Activated CD8-positive, alpha-beta memory T cell treated with anti-CD3 and anti-CD28 coated beads, Interleukin-2, amount 50 U/mL, for 1 hour (primary cell): ENCODE measurements at regions not wholly inside any gene's neighbourhood (a gene's known extent, or its start where the extent isn't known, plus 50 kb on each side); places are given as distances from the start of the nearest gene placed in this dataset.
"Not testable (repeated sequence)": the region's sequence is repeated elsewhere in the genome, so short reads cannot be mapped to it uniquely, and the experiment has no call there.

Experiments used
- DNase-seq: peaks from one replicate; pipeline ENCODE4 v3.0.0-alpha.2; 2020; ENCODE audit errors: extremely low read depth

GRCh38 chr12:90502070-90502469, 452.9 kb downstream of the CCER1 start:
- no peak for DNase-seq

GRCh38 chr12:90501412-90501811, 453.6 kb downstream of the CCER1 start:
- DNase-seq = no peak

GRCh38 chr12:90499795-90500194, 455.2 kb downstream of the CCER1 start:
- no peak for DNase-seq

- DNase-seq = no peak
Measured at GRCh38 chr12:90497923-90498545, 456.9 kb downstream of the CCER1 start.

GRCh38 chr12:90490355-90490754, 464.6 kb downstream of the CCER1 start:
- DNase-seq = no peak

- no peak for DNase-seq
Measured at GRCh38 chr12:90489141-90489540, 465.8 kb downstream of the CCER1 start.

- no peak for DNase-seq
Measured at GRCh38 chr12:90485560-90485959, 469.4 kb downstream of the CCER1 start.

GRCh38 chr12:90484094-90484493, 470.9 kb downstream of the CCER1 start:
- no peak for DNase-seq

- no peak for DNase-seq
Measured at GRCh38 chr12:90481748-90482147, 473.2 kb downstream of the CCER1 start.

- DNase-seq = no peak
Measured at GRCh38 chr12:90479237-90479636, 475.7 kb downstream of the CCER1 start.

GRCh38 chr12:90473831-90474230, 481.1 kb downstream of the CCER1 start:
- DNase-seq = no peak

- no peak for DNase-seq
Measured at GRCh38 chr12:90460681-90461080, 494.3 kb downstream of the CCER1 start.

GRCh38 chr12:90456248-90456647, 498.7 kb downstream of the CCER1 start:
- DNase-seq = no peak

- no peak for DNase-seq
Measured at GRCh38 chr12:90455756-90456155, 499.2 kb downstream of the CCER1 start.

- DNase-seq = no peak
Measured at GRCh38 chr12:90449611-90450010, 505.4 kb downstream of the CCER1 start.

GRCh38 chr12:90443466-90443865, 511.5 kb downstream of the CCER1 start:
- not testable (repeated sequence) for DNase-seq

- no peak for DNase-seq
Measured at GRCh38 chr12:90441431-90441830, 513.5 kb downstream of the CCER1 start.

- DNase-seq = no peak
Measured at GRCh38 chr12:90428881-90429280, 526.1 kb downstream of the CCER1 start.

- DNase-seq = no peak
Measured at GRCh38 chr12:90428465-90428864, 526.5 kb downstream of the CCER1 start.

GRCh38 chr12:90423965-90424364, 531.0 kb downstream of the CCER1 start:
- DNase-seq = no peak

- no peak for DNase-seq
Measured at GRCh38 chr12:90410962-90411361, 544.0 kb downstream of the CCER1 start.

GRCh38 chr12:90407841-90408240, 547.1 kb downstream of the CCER1 start:
- no peak for DNase-seq

GRCh38 chr12:90404071-90404470, 550.9 kb downstream of the CCER1 start:
- no peak for DNase-seq

- no peak for DNase-seq
Measured at GRCh38 chr12:90401185-90401584, 553.8 kb downstream of the CCER1 start.
